ENCODE measurements at regions not wholly inside any gene's neighbourhood (a gene's known extent, or its start where the extent isn't known, plus 50 kb on each side); places are given as distances from the start of the nearest gene placed in this dataset.

DNA sequence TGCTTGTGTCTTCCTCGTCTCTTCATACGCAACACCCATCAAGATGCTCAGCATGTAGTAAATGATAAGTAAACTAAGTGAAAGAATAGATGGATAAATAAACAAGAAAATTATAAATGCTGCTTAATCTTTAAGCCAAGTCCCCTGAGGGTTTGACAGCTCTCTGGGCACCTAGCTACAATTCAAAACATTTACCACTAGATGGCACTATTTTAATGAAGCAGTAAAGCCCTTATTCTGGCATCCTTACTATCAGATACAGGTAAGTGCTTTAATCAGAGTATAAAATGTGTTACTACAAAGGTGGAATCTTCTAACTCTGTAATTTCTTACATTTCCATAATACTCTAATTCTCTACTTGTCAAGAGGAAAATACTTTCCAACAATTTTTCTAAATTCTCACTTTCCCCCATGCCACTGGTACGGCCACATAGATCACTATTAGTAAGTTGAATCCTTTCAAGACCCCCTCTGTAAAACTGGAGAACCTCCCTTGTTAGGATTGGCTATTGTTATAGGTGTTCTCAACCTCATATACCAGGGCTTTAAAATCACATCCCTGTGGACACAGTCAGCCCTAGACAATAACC lies 137.8 kb downstream of the BARHL2 start:
- TF ChIP-seq, protein P1, sequence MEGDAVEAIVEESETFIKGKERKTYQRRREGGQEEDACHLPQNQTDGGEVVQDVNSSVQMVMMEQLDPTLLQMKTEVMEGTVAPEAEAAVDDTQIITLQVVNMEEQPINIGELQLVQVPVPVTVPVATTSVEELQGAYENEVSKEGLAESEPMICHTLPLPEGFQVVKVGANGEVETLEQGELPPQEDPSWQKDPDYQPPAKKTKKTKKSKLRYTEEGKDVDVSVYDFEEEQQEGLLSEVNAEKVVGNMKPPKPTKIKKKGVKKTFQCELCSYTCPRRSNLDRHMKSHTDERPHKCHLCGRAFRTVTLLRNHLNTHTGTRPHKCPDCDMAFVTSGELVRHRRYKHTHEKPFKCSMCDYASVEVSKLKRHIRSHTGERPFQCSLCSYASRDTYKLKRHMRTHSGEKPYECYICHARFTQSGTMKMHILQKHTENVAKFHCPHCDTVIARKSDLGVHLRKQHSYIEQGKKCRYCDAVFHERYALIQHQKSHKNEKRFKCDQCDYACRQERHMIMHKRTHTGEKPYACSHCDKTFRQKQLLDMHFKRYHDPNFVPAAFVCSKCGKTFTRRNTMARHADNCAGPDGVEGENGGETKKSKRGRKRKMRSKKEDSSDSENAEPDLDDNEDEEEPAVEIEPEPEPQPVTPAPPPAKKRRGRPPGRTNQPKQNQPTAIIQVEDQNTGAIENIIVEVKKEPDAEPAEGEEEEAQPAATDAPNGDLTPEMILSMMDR (IDR thresholded peaks at IDR 0.05; ENCODE audit: poor library complexity): peak; percentile 73
- TF ChIP-seq EZH2phosphoT487 (IDR thresholded peaks at IDR 0.05; ENCODE audit: low read depth, severe bottlenecking, unreplicated experiment): no peak
